Fibroblast of peridontal ligament (primary cell): ENCODE measurements at regions not wholly inside any gene's neighbourhood (a gene's known extent, or its start where the extent isn't known, plus 50 kb on each side); places are given as distances from the start of the nearest gene placed in this dataset.

ENCODE experiments used
- DNase-seq: peaks from one replicate; pipeline ENCODE4 v3.0.0-alpha.2; 2010; ENCODE audit errors: extremely low read depth

GRCh38 chr5:96588539-96588938 is 73.6 kb upstream of the CAST start:
- no peak for DNase-seq

- DNase-seq, result no peak
Observed at GRCh38 chr5:96590796-96591195, 71.4 kb upstream of the CAST start.

- DNase-seq, result no peak
Observed at GRCh38 chr5:96595300-96596090, 66.7 kb upstream of the CAST start.

GRCh38 chr5:96597438-96598020 is 64.6 kb upstream of the CAST start:
- DNase-seq, result no peak

GRCh38 chr5:96601200-96601599 is 61.0 kb upstream of the CAST start:
- DNase-seq, result no peak

- peak; percentile 85 for DNase-seq
Observed at GRCh38 chr5:96601715-96602244, 60.4 kb upstream of the CAST start.

- no peak for DNase-seq
Observed at GRCh38 chr5:96602776-96603175, 59.4 kb upstream of the CAST start.

GRCh38 chr5:96605144-96605837 is 56.9 kb upstream of the CAST start:
- DNase-seq, result no peak

GRCh38 chr5:96609369-96609768 is 52.8 kb upstream of the CAST start:
- DNase-seq, result no peak

GRCh38 chr5:96610747-96611146 is 51.4 kb upstream of the CAST start:
- DNase-seq, result no peak

- DNase-seq, result no peak
Observed at GRCh38 chr5:96611946-96612345, 50.2 kb upstream of the CAST start.
